MG63 (cell line): ENCODE measurements at regions not wholly inside any gene's neighbourhood (a gene's known extent, or its start where the extent isn't known, plus 50 kb on each side); places are given as distances from the start of the nearest gene placed in this dataset.

Experiments used
- DNase-seq: peaks from one replicate; pipeline ENCODE4 v3.0.0-alpha.2; 2020
- H3K27me3 ChIP-seq: fragments of 250-450 bp; sonication (Bioruptor Pico); 2 replicates; pipeline ENCODE4 v1.5.1; 2020; ENCODE audit warnings: mild to moderate bottlenecking, moderate library complexity
- H3K36me3 ChIP-seq: fragments of 250-450 bp; sonication (Bioruptor Pico); 2 replicates; pipeline ENCODE4 v1.5.1; 2020; ENCODE audit warnings: mild to moderate bottlenecking, moderate library complexity
- H3K4me3 ChIP-seq: fragments of 250-450 bp; sonication (Bioruptor Pico); 2 replicates; pipeline ENCODE4 v1.5.1; 2020; ENCODE audit warnings: mild to moderate bottlenecking, moderate library complexity
- H3K9me3 ChIP-seq: fragments of 250-450 bp; sonication (Bioruptor Pico); 2 replicates; pipeline ENCODE4 v1.5.1; 2020; ENCODE audit warnings: mild to moderate bottlenecking, moderate library complexity

GRCh38 chr20:62542862-62543261 is 67.1 kb upstream of the GATA5 start:
- DNase-seq: no peak
- H3K9me3 ChIP-seq: peaks cover 5% of the 10 kb centered on the region
- no peaks in the 10 kb centered on the region for H3K27me3 ChIP-seq
- no peaks in the 10 kb centered on the region for H3K36me3 ChIP-seq
- no peak overlapping the region for H3K4me3 ChIP-seq

DNA sequence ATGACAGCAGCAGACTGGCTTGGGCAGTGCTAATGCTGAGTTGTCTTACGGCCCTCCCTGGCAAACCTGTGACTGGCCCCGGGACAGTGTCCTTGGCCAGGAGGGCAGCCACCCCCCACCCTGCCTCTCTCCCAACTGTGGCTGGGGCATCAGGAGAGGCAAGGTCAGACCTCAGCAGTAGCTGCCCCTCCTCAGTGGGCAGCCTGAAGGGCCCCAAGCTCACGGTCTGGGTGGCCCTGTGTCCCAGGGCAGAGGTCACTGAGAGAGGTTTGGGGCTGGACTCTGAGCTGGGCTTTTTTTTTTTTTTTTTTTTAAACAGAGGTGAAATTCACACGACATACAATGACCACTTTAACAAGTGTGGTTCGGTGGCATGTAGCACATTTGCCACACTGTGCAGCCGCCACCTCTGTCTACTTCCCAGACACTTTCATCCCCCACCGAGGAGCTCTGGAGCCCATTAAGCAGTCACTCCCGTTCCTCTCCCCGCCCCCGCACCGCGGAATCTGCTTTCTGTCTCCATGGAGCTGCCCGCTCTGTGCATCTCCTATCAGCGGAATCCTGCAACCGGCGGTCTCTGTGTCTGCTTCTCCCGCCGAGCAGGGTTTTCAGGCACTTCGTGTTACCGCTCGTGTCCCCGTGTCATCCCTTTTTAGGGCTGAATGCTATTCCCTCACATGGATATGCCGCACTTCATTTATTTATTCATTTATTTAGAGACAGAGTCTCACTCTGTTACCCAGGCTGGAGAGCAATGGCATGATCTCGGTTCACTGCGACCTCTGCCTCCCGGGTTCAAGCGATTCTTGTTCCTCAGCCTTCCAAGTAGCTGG is 67.9 kb upstream of the GATA5 start:
- Histone ChIP-seq H3K4me3 (no peak overlapping the region), H3K27me3 (no peaks in the 10 kb centered on the region), H3K9me3 (peaks cover 5% of the 10 kb centered on the region), H3K36me3 (no peaks in the 10 kb centered on the region)
- DNase-seq: no peak

- Histone ChIP-seq H3K36me3 (no peaks in the 10 kb centered on the region), H3K27me3 (no peaks in the 10 kb centered on the region), H3K9me3 (peaks cover 5% of the 10 kb centered on the region), H3K4me3 (no peak overlapping the region)
- DNase-seq: no peak
Observed at GRCh38 chr20:62544505-62545055, 68.8 kb upstream of the GATA5 start.

GRCh38 chr20:62545271-62545670 is 69.5 kb upstream of the GATA5 start:
- H3K27me3 ChIP-seq: no peaks in the 10 kb centered on the region
- H3K9me3 ChIP-seq: peaks cover 5% of the 10 kb centered on the region
- H3K4me3 ChIP-seq: no peak overlapping the region
- H3K36me3 ChIP-seq: no peaks in the 10 kb centered on the region
- no peak for DNase-seq

- H3K36me3 ChIP-seq: no peaks in the 10 kb centered on the region
- no peak overlapping the region for H3K4me3 ChIP-seq
- H3K27me3 ChIP-seq: peaks cover 5% of the 10 kb centered on the region
- DNase-seq: no peak
- peaks cover 5% of the 10 kb centered on the region for H3K9me3 ChIP-seq
Observed at GRCh38 chr20:62545901-62546525, 70.2 kb upstream of the GATA5 start.

- Histone ChIP-seq H3K9me3 (peaks cover 5% of the 10 kb centered on the region), H3K36me3 (no peaks in the 10 kb centered on the region), H3K4me3 (no peak overlapping the region), H3K27me3 (peaks cover 11% of the 10 kb centered on the region)
- no peak for DNase-seq
Observed at GRCh38 chr20:62546606-62547005, 70.8 kb upstream of the GATA5 start.

GRCh38 chr20:62547364-62547763 is 71.6 kb upstream of the GATA5 start:
- no peak for DNase-seq
- Histone ChIP-seq H3K4me3 (no peak overlapping the region), H3K36me3 (no peaks in the 10 kb centered on the region), H3K9me3 (peaks cover 5% of the 10 kb centered on the region), H3K27me3 (peaks cover 16% of the 10 kb centered on the region)

- no peak for DNase-seq
- no peak overlapping the region for H3K4me3 ChIP-seq
- peaks cover 20% of the 10 kb centered on the region for H3K27me3 ChIP-seq
- H3K9me3 ChIP-seq: peaks cover 5% of the 10 kb centered on the region
- no peaks in the 10 kb centered on the region for H3K36me3 ChIP-seq
Observed at GRCh38 chr20:62548471-62548870, 72.7 kb upstream of the GATA5 start.

DNA sequence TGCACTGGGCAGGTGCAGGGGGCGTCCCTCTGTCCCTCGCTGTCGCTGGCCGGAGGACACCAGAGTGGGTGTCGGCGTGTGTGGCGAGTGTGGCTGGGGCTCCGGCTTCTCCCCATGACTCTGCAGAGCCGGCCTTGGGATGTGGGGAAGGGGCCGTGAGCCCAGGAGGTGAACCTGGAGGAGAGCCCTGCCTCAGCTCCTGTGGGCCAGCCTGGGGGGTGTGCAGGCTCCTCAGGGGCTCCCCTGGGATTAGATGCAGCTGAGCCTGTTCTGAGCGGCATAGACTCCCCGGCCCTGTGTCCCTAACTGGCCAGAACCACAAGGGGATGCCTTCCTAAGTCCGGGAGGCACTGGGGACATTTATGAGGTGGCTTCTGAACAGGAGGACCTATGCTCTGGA is 73.2 kb upstream of the GATA5 start:
- Histone ChIP-seq H3K36me3 (no peaks in the 10 kb centered on the region), H3K9me3 (peaks cover 5% of the 10 kb centered on the region), H3K27me3 (peaks cover 25% of the 10 kb centered on the region), H3K4me3 (no peak overlapping the region)
- no peak for DNase-seq

- H3K9me3 ChIP-seq: peaks cover 2% of the 10 kb centered on the region
- no peak overlapping the region for H3K4me3 ChIP-seq
- peaks cover 26% of the 10 kb centered on the region for H3K27me3 ChIP-seq
- no peak for DNase-seq
- H3K36me3 ChIP-seq: no peaks in the 10 kb centered on the region
Observed at GRCh38 chr20:62549499-62550086, 73.8 kb upstream of the GATA5 start.

- no peaks in the 10 kb centered on the region for H3K9me3 ChIP-seq
- DNase-seq: no peak
- peaks cover 26% of the 10 kb centered on the region for H3K27me3 ChIP-seq
- no peak overlapping the region for H3K4me3 ChIP-seq
- H3K36me3 ChIP-seq: no peaks in the 10 kb centered on the region
Observed at GRCh38 chr20:62550087-62550632, 74.4 kb upstream of the GATA5 start.

DNA sequence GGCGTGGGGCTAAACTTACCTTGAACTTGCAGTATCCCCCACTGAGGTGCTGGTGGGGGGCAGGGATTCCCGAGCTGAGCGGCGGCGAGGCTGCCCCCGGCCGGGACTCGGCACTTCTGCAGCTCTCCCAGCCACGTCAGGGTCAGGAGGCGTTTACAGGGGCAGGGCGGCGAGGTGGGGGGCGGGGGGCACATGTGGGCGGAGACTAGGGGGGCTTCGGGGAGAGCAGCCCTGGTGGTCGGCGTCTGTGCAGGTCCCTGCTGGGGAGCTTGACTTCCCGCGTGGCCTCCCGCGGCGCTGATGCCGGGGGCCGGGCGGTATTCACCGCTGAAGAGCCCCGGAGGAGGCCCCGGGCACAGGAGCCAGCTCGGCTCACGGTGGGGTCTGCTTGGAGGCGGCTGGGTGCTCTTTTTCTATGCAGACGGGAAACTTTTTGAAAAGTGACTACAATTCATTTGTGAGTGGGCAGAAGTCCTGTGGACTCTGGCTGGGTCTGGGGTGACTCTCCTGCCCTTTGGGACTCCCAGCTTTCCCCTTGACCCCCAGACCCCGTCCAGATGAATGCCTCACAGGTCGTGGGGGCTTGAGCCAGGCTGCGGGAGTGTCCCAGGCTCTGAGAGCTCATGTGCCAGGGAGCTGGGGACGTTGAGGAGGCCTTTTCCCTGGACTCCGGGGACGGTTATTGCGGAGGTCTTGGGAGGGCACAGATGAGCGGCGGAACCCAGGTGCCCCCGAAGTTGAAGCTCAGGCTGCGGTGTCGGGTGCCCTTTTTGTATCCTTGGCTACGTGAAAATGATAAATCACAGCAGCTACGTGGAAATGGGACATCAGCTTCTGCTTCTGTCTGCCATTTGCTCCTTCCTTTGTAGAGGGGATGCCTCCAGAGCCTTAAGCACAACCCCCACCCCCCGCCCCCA is 75.9 kb upstream of the GATA5 start:
- Histone ChIP-seq H3K36me3 (no peaks in the 10 kb centered on the region), H3K9me3 (no peaks in the 10 kb centered on the region), H3K27me3 (peaks cover 26% of the 10 kb centered on the region), H3K4me3 (no peak overlapping the region)
- DNase-seq: no peak

GRCh38 chr20:62552613-62553012 is 76.8 kb upstream of the GATA5 start:
- H3K9me3 ChIP-seq: no peaks in the 10 kb centered on the region
- H3K4me3 ChIP-seq: no peak overlapping the region
- H3K36me3 ChIP-seq: no peaks in the 10 kb centered on the region
- no peak for DNase-seq
- H3K27me3 ChIP-seq: peaks cover 26% of the 10 kb centered on the region

DNA sequence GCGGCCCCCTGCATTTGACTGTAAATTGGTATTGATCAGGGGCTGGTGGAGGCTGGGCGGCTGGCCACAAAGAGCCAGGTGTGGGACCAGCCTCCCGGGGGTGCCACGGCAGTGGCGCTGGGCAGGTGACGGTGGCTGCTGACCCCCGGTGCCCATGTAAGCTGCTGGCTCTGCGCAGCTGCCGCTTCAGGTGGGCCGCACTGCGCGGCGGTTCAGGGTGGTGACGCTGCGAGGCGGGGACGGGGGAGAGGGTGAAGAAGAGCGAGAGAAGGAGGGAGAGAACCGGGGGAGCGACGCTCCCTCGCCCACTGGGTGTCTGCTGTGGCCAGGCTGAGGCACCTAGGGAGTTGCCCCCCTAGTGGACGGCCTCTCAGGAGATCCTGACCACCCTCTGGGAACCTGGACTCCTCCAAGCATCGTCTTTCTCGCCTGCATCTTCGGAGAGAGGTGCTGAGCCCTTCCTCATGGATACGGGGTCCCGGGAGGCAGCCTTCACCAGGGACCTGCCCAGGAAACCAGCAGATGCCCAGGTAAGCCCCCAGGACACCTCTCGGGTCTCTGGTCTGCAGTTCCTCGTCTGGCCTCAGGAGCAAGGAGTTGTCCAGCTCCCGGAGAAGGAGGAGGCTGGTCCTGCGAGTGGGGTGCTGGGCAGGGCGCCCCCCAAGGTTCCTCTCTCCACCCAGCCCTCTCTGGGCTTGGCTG is 77.5 kb upstream of the GATA5 start:
- DNase-seq: no peak
- H3K9me3 ChIP-seq: no peaks in the 10 kb centered on the region
- no peaks in the 10 kb centered on the region for H3K36me3 ChIP-seq
- no peak overlapping the region for H3K4me3 ChIP-seq
- H3K27me3 ChIP-seq: peaks cover 26% of the 10 kb centered on the region

DNA sequence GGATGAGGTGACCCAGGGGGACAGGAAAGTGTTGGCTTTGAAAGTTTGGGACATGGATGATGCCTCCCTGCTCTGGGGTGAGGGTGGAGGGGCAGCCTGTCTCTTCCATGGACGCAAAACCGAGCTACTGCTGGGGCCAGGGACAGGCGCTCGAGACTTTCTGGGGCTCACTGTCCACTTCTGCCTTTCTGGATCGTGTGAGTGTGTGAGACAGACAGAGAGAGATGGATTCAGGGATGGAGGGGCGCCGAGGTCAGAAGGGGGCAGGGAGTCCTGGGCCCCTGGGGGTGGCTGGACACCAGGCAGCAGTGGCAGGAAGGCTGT is 78.0 kb upstream of the GATA5 start:
- Histone ChIP-seq H3K4me3 (no peak overlapping the region), H3K27me3 (peaks cover 26% of the 10 kb centered on the region), H3K9me3 (no peaks in the 10 kb centered on the region)

More for the DNA sequence above, 78.0 kb upstream of the GATA5 start:
- DNase-seq: no peak
- H3K36me3 ChIP-seq: no peaks in the 10 kb centered on the region
